Bronchial epithelial cell (primary cell): ENCODE measurements at regions not wholly inside any gene's neighbourhood (a gene's known extent, or its start where the extent isn't known, plus 50 kb on each side); places are given as distances from the start of the nearest gene placed in this dataset.
A peak's percentile ranks its signal among the peaks of the same experiment; 100 is the strongest.

Experiments
- DNase-seq: peaks from one replicate; pipeline ENCODE4 v3.0.0-alpha.2; 2010; ENCODE audit warnings: low read depth
- FAIRE-seq: peaks from 2 replicates; lab custom pipeline; 2011; peaks lifted over from hg19 to GRCh38; lab: Jason Lieb, UNC
- H3K27me3 ChIP-seq: 2 replicates; pipeline ENCODE4 v1.5.1; 2011; ENCODE audit warnings: low read length; ENCODE audit not compliant: control insufficient read depth, insufficient read depth
- H3K36me3 ChIP-seq: 2 replicates; pipeline ENCODE4 v1.5.1; 2011; ENCODE audit warnings: low read length; ENCODE audit not compliant: control insufficient read depth, insufficient read depth
- H3K4me3 ChIP-seq: 2 replicates; pipeline ENCODE4 v1.5.1; 2011; ENCODE audit warnings: mild to moderate bottlenecking, low read depth, low read length, control low read depth
- TF ChIP-seq, protein P1 (sequence below): IDR thresholded peaks from 2 replicates; pipeline ENCODE4 v1.5.1; 2011; ENCODE audit warnings: mild to moderate bottlenecking, moderate library complexity, low read length, control low read depth, inconsistent platforms; ENCODE audit not compliant: insufficient read depth, severe bottlenecking

DNA sequence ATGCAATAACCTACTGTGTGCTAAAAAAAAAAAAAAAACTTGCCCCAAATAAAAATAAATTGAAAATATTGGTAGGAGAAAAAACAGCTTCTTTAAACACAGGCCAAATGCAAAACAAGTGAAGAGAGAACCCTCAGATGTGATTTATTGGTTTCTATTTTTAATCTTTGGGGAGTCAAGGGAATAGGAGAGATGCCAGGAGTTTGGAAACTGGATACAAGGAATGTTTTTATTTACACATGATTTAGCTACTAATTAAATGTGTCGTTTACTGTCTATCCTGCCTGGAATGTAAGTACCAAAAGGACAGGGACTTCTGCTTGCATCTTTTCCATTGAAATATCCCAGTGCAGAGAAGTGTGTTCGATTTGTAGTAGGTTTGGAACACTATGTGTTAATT is 810.7 kb downstream of the MAFB start:
- DNase-seq (no peak), FAIRE-seq (no peak)
- TF ChIP-seq, protein P1, sequence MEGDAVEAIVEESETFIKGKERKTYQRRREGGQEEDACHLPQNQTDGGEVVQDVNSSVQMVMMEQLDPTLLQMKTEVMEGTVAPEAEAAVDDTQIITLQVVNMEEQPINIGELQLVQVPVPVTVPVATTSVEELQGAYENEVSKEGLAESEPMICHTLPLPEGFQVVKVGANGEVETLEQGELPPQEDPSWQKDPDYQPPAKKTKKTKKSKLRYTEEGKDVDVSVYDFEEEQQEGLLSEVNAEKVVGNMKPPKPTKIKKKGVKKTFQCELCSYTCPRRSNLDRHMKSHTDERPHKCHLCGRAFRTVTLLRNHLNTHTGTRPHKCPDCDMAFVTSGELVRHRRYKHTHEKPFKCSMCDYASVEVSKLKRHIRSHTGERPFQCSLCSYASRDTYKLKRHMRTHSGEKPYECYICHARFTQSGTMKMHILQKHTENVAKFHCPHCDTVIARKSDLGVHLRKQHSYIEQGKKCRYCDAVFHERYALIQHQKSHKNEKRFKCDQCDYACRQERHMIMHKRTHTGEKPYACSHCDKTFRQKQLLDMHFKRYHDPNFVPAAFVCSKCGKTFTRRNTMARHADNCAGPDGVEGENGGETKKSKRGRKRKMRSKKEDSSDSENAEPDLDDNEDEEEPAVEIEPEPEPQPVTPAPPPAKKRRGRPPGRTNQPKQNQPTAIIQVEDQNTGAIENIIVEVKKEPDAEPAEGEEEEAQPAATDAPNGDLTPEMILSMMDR: no peak
- Histone ChIP-seq H3K27me3 (no peaks in the 10 kb centered on the region), H3K4me3 (no peak overlapping the region), H3K36me3 (no peaks in the 10 kb centered on the region)

DNA sequence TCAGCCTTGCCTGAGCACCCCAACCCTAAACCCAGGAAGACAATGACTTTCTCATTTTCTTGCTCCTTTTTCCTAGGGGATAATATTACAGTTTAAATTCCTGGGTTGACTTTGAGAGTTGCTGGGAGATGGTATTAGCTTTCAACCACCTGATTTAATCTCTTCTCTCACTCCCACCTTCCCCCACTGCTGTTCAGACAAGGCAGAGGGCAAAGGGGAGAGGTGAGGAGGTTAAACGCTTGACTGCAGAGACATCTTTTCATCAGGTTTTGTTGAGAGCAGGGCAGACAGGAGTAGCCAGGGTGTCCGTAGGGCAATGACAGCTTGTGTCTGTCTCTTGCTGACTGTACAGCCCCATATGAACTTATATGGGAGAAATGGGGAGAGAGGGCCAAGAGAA is 811.2 kb downstream of the MAFB start:
- FAIRE-seq: no peak
- DNase-seq: no peak
- Histone ChIP-seq H3K4me3 (no peak overlapping the region), H3K27me3 (no peaks in the 10 kb centered on the region), H3K36me3 (no peaks in the 10 kb centered on the region)
- TF ChIP-seq, protein P1: no peak

DNA sequence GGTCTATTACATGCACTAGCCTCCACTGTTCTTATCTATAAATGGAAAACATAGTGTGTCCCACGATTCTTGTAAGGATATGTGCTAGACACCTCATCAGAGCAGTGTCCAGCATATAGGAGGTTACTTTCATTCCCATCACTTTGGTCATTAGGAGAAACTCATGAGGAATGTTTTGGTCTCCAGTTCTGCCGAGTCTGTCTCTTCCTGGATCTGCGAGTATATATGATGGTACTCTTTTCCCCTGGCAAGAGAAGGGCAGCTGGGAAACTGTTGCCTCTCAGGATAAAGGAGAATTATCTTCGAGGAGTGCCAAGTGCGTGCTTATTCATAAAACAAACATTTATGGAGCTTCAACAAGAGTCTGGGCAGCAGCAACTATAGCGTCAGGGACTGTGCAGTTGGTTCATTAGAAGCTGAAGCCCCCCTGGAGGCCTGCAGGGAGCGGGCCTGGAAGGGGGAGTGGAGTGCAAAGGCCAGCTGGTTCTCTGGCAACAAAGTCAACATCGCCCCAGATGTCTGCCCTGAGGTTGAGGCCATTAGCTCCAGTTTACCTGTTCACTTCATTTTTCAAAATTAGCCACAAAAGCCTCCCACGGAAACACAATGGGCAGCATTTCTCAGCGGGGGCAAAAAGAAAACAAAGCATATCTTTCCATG is 811.9 kb downstream of the MAFB start:
- no peaks in the 10 kb centered on the region for H3K27me3 ChIP-seq
- no peak overlapping the region for H3K4me3 ChIP-seq
- TF ChIP-seq, protein P1: no peak
- peak; percentile 27 for DNase-seq
- H3K36me3 ChIP-seq: no peaks in the 10 kb centered on the region
- FAIRE-seq: no peak

DNA sequence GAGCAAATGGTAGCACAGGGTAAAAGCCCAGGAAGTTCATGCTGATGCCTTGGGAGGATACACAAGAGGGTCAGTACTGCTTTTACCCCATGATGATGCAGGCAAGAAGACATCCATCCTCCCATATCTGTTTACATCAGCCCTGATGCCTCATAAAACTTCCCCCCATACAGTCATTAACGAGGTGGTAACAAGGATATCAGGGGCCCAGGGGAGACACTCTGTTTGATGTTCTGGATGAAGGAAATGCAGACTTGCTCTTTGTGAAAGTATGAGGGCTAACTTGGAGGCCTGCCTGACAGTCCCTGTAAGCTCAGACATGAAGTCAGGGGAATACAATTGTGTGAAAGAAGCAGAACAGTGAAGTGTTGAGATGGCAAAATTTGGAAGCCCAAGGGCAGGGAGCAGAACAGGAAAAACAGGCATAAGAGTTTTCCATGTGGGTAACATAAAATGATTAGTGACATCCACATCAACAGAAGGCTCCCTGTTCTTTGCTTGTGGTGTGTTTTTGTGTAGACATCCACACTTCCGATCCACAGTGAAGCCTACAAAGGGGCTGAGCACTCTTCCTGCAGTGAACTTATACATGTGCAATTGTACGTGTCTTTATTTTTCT is 813.4 kb downstream of the MAFB start:
- TF ChIP-seq, protein P1: no peak
- no peak for DNase-seq
- FAIRE-seq: no peak
- Histone ChIP-seq H3K4me3 (no peak overlapping the region), H3K36me3 (no peaks in the 10 kb centered on the region), H3K27me3 (no peaks in the 10 kb centered on the region)

DNA sequence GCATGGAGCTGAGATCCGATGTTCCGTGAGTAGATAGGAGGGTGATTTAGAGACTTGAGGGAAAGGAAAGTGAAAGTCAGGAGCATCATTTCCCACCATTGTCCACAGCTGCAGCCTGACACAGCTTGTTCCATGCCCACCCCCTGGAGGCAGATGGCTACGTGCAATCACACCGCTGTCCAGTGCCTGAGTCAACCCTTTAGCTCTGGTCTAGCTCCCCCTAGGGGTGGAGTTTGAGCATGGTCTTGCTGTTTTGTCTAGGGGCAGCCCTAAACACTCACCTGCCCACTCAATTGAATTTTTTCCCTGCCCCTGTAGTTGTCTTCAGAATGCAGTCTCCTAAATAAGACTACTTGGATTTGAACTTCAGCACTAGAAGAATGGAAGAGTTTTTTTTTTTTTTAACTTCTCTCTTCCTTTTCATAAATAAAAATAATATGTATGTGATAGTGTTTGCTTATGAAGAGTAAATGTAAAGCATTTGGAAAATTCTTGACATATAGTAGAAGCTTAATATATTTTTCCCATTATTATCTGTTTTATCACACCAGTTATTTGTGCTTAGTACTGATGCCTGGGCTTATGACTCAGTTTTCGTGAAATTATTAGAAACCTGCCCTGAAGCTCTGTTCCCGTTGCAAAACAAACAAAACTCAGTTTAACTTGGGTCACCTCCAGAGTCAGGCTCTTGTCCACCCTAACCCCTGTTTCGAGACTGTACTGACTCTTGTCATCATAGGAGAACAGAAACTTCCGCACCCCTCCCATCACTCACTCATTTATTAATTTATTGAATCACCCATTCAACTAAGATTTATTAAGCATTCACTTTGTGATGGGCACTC is 814.8 kb downstream of the MAFB start:
- Histone ChIP-seq H3K36me3 (no peaks in the 10 kb centered on the region), H3K4me3 (no peak overlapping the region), H3K27me3 (no peaks in the 10 kb centered on the region)
- TF ChIP-seq, protein P1: peak; percentile 88
- DNase-seq: peak; percentile 75
- no peak for FAIRE-seq
